ENCODE measurements at regions not wholly inside any gene's neighbourhood (a gene's known extent, or its start where the extent isn't known, plus 50 kb on each side); places are given as distances from the start of the nearest gene placed in this dataset.

- TF ChIP-seq, protein P1, sequence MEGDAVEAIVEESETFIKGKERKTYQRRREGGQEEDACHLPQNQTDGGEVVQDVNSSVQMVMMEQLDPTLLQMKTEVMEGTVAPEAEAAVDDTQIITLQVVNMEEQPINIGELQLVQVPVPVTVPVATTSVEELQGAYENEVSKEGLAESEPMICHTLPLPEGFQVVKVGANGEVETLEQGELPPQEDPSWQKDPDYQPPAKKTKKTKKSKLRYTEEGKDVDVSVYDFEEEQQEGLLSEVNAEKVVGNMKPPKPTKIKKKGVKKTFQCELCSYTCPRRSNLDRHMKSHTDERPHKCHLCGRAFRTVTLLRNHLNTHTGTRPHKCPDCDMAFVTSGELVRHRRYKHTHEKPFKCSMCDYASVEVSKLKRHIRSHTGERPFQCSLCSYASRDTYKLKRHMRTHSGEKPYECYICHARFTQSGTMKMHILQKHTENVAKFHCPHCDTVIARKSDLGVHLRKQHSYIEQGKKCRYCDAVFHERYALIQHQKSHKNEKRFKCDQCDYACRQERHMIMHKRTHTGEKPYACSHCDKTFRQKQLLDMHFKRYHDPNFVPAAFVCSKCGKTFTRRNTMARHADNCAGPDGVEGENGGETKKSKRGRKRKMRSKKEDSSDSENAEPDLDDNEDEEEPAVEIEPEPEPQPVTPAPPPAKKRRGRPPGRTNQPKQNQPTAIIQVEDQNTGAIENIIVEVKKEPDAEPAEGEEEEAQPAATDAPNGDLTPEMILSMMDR (IDR thresholded peaks at IDR 0.05), result no peak
- no peak for TF ChIP-seq ZFX (IDR thresholded peaks at IDR 0.05; ENCODE audit: borderline replicate concordance)
These were observed 894.0 kb downstream of the DCDC2C start for GRCh38 chr2:4597400-4597799.
